C4-2B (cell line): ENCODE measurements at regions not wholly inside any gene's neighbourhood (a gene's known extent, or its start where the extent isn't known, plus 50 kb on each side); places are given as distances from the start of the nearest gene placed in this dataset.

Experiments
- ZFX ChIP-seq: fragments of 450-650 bp; IDR thresholded peaks from 2 replicates; pipeline ENCODE4 v1.6.1; 2017
- TF ChIP-seq, protein P1 (sequence below): fragments of 450-650 bp; conservative IDR thresholded peaks from 2 replicates; pipeline ENCODE4 v1.5.1; 2017; ENCODE audit warnings: mild to moderate bottlenecking

DNA sequence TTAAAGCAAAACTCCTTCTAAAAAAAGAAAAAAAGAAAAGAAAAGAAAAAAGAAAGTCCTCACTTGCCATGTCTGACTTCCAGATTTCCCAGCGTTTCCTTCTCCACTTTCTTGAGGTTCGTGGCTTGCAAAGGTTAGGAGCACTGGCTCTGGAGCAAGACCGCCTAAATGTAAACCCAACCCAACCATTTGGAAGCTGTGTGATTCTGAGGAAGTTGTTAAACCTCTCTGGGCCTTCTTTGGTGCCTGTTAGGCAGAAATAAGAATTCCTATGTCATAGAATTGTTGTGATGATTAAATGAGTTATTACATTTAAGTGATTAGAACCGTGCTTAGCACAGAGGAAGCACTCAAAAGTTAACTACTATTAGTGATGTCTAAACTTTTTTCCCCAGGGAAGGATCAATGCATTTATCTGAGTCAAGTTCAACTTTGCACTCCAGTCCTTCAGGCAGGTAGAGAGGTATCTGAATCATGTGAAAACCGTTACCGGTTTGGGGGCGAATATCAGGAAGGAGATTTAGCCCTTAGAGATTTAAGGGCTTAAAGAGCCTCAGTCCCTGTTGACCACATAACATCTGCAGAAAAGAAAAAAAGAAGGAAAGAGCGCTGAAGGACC, 78.3 kb upstream of the HES1 start:
- TF ChIP-seq, protein P1, sequence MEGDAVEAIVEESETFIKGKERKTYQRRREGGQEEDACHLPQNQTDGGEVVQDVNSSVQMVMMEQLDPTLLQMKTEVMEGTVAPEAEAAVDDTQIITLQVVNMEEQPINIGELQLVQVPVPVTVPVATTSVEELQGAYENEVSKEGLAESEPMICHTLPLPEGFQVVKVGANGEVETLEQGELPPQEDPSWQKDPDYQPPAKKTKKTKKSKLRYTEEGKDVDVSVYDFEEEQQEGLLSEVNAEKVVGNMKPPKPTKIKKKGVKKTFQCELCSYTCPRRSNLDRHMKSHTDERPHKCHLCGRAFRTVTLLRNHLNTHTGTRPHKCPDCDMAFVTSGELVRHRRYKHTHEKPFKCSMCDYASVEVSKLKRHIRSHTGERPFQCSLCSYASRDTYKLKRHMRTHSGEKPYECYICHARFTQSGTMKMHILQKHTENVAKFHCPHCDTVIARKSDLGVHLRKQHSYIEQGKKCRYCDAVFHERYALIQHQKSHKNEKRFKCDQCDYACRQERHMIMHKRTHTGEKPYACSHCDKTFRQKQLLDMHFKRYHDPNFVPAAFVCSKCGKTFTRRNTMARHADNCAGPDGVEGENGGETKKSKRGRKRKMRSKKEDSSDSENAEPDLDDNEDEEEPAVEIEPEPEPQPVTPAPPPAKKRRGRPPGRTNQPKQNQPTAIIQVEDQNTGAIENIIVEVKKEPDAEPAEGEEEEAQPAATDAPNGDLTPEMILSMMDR: no peak
- TF ChIP-seq ZFX: no peak
